GM15510 (cell line): ENCODE measurements at regions not wholly inside any gene's neighbourhood (a gene's known extent, or its start where the extent isn't known, plus 50 kb on each side); places are given as distances from the start of the nearest gene placed in this dataset.

ENCODE experiments used
- POLR2A ChIP-seq: IDR thresholded peaks from 3 replicates; pipeline ENCODE4 v1.6.1; 2011; ENCODE audit warnings: borderline replicate concordance; ENCODE audit not compliant: insufficient read length; ENCODE audit errors: extremely low read depth

GRCh38 chr12:93056971-93057535 lies 128.0 kb upstream of the EEA1 start:
- TF ChIP-seq POLR2A = no peak

- no peak for TF ChIP-seq POLR2A
Measured at GRCh38 chr12:93058280-93058679, 129.2 kb upstream of the EEA1 start.

GRCh38 chr12:93059288-93059687 lies 130.2 kb upstream of the EEA1 start:
- TF ChIP-seq POLR2A = no peak

- TF ChIP-seq POLR2A = no peak
Measured at GRCh38 chr12:93059925-93060665, 131.0 kb upstream of the EEA1 start.

GRCh38 chr12:93060666-93061472 lies 131.8 kb upstream of the EEA1 start:
- no peak for TF ChIP-seq POLR2A

- TF ChIP-seq POLR2A = no peak
Measured at GRCh38 chr12:93061473-93062419, 132.7 kb upstream of the EEA1 start.

- TF ChIP-seq POLR2A = no peak
Measured at GRCh38 chr12:93065896-93066295, 136.8 kb upstream of the EEA1 start.

GRCh38 chr12:93072340-93072739 lies 143.2 kb upstream of the EEA1 start:
- no peak for TF ChIP-seq POLR2A

GRCh38 chr12:93073324-93073723 lies 144.2 kb upstream of the EEA1 start:
- TF ChIP-seq POLR2A = no peak

- no peak for TF ChIP-seq POLR2A
Measured at GRCh38 chr12:93078059-93078458, 149.0 kb upstream of the EEA1 start.

GRCh38 chr12:93078577-93078976 lies 149.5 kb upstream of the EEA1 start:
- TF ChIP-seq POLR2A = no peak

- no peak for TF ChIP-seq POLR2A
Measured at GRCh38 chr12:93079271-93079670, 150.2 kb upstream of the EEA1 start.

GRCh38 chr12:93079976-93080375 lies 150.9 kb upstream of the EEA1 start:
- no peak for TF ChIP-seq POLR2A

GRCh38 chr12:93080452-93080851 lies 151.4 kb upstream of the EEA1 start:
- no peak for TF ChIP-seq POLR2A
